UCSD-AML1 (cell line): ENCODE measurements at regions not wholly inside any gene's neighbourhood (a gene's known extent, or its start where the extent isn't known, plus 50 kb on each side); places are given as distances from the start of the nearest gene placed in this dataset.

ENCODE experiments used
- DNase-seq: peaks from one replicate; lab custom pipeline; 2025; ENCODE audit not compliant: unreplicated experiment; lab: John Stamatoyannopoulos, UW

DNA sequence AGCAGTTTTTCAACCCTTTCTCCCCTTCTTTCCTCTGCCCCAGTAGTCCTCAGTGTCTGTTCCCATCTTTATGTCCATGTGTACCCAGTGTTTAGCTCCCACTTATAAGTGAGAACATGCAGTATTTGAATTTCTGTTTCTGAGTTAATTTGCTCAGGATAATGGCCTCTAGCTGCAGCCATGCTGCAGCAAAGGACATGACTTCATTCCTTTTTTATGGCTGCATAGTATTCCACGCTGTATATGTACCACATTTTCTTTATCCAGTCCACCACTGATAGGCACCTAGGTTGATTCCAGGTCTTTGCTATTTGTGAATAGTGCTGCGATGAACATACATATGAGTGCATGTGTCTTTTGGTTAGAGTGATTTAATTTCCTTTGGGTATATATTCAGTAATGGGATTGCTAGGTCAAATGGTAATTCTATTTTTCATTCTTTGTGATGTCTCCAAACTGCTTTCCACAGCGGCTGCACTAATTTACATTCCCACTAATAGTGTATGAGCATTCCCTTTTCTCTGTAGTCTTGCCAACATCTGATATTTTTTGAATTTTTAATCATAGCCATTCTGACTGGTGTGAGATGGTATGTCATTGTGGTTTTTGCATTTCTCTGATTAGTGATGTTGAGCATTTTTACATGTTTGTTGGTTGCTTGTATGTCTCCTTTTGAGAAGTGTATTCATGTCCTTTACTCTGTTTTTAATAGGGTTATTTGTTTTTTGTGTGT, 54.6 kb upstream of the ANK2 start:
- no peak for DNase-seq
